Gastroesophageal sphincter (tissue), 3 donors: ENCODE measurements at regions not wholly inside any gene's neighbourhood (a gene's known extent, or its start where the extent isn't known, plus 50 kb on each side); places are given as distances from the start of the nearest gene placed in this dataset.

Source experiments
- CTCF ChIP-seq, 4 experiments: fragments of 200-600 bp in 2 of 4; fragments of 450-650 bp in 2 of 4; sonication (generic) in 1 of 4; IDR thresholded peaks; one replicate each; pipeline ENCODE4 v1.5.1; 2017 to 2019; ENCODE audit warnings: antibody characterized with exemption in 4 of 4, mild to moderate bottlenecking in 2 of 4, moderate library complexity in 2 of 4
- POLR2A ChIP-seq, 2 donors: fragments of 450-650 bp; IDR thresholded peaks; one replicate each; pipeline ENCODE4 v1.6.1; 2017; ENCODE audit warnings: antibody characterized with exemption in 2 of 2, mild to moderate bottlenecking in 2 of 2, moderate library complexity in 1 of 2
- POLR2AphosphoS5 ChIP-seq: sonication (generic); formaldehyde crosslinking; IDR thresholded peaks from one replicate; pipeline ENCODE4 v1.6.1; 2017; ENCODE audit warnings: antibody characterized with exemption

- no peak for TF ChIP-seq POLR2AphosphoS5
- TF ChIP-seq CTCF (IDR thresholded peaks at IDR 0.05) = no peak
- TF ChIP-seq POLR2A (IDR thresholded peaks at IDR 0.05) = no peak
Observed at GRCh38 chr19:23474172-23474571, 78.9 kb upstream of the ZNF91 start.
